CD4-positive, alpha-beta memory T cell (primary cell): ENCODE measurements at regions not wholly inside any gene's neighbourhood (a gene's known extent, or its start where the extent isn't known, plus 50 kb on each side); places are given as distances from the start of the nearest gene placed in this dataset.
"Not testable (repeated sequence)": the region's sequence is repeated elsewhere in the genome, so short reads cannot be mapped to it uniquely, and the experiment has no call there.

Experiments
- CTCF ChIA-PET: fragments of 350-600 bp; sonication (Branson Sonifier 250); formaldehyde crosslinking; loops from one replicate; lab custom pipeline; 2021; ENCODE audit warnings: inconsistent platforms; ENCODE audit not compliant: partially characterized antibody; lab: Charles Lee
- POLR2A ChIA-PET: fragments of 350-600 bp; sonication (Branson Sonifier 250); formaldehyde crosslinking; loops from one replicate; lab custom pipeline; 2021; ENCODE audit not compliant: partially characterized antibody; lab: Charles Lee
- DNase-seq, 5 donors: peaks; one replicate each; pipeline versions ENCODE4 v3.0.0 to v3.0.0-alpha.2; 2020 to 2022; ENCODE audit warnings: mixed read lengths in 1 of 5
- H3K27ac ChIP-seq: one replicate; pipeline ENCODE4 v1.7.0; 2013; ENCODE audit warnings: low read depth, low read length
- H3K27me3 ChIP-seq: 2 replicates; pipeline ENCODE4 v1.7.0; 2013; ENCODE audit warnings: mild to moderate bottlenecking, low read length, moderate library complexity; ENCODE audit not compliant: insufficient read depth
- H3K36me3 ChIP-seq: 2 replicates; pipeline ENCODE4 v1.7.0; 2013; ENCODE audit warnings: mild to moderate bottlenecking, low read length, moderate library complexity; ENCODE audit not compliant: insufficient read depth
- H3K4me1 ChIP-seq: 2 replicates; pipeline ENCODE4 v1.7.0; 2013; ENCODE audit warnings: mild to moderate bottlenecking, low read length, moderate library complexity; ENCODE audit not compliant: insufficient read depth
- H3K4me3 ChIP-seq, 2 donors: one replicate each; pipeline ENCODE4 v1.7.0; 2013; ENCODE audit warnings: low read length in 2 of 2, mild to moderate bottlenecking in 1 of 2
- H3K9me3 ChIP-seq, 2 donors: one replicate each; pipeline ENCODE4 v1.7.0; 2013; ENCODE audit warnings: low read length in 2 of 2, control low read depth in 1 of 2; ENCODE audit not compliant: control insufficient read depth in 1 of 2
- H3K27ac Mint-ChIP-seq, 7 donors: one replicate each; pipeline ENCODE4 v1.8.0; 2020 to 2021; ENCODE audit warnings: mixed read lengths in 7 of 7, mild to moderate bottlenecking in 6 of 7, inconsistent platforms in 3 of 7, moderate library complexity in 3 of 7
- H3K27me3 Mint-ChIP-seq, 2 donors: one replicate each; pipeline ENCODE4 v1.8.0; 2020 to 2021; ENCODE audit warnings: mixed read lengths in 2 of 2
- H3K36me3 Mint-ChIP-seq, 2 donors: one replicate each; pipeline ENCODE4 v1.8.0; 2020 to 2021; ENCODE audit warnings: mixed read lengths in 2 of 2, inconsistent platforms in 1 of 2, mild to moderate bottlenecking in 1 of 2
- H3K4me1 Mint-ChIP-seq, 4 donors: one replicate each; pipeline ENCODE4 v1.8.0; 2020 to 2021; ENCODE audit warnings: mixed read lengths in 4 of 4, mild to moderate bottlenecking in 1 of 4
- H3K4me3 Mint-ChIP-seq, 8 donors: one replicate each; pipeline ENCODE4 v1.8.0; 2020 to 2021; ENCODE audit warnings: mixed read lengths in 8 of 8, mild to moderate bottlenecking in 7 of 8, moderate library complexity in 6 of 8, inconsistent platforms in 3 of 8
- H3K9me3 Mint-ChIP-seq, 8 donors: one replicate each; pipeline ENCODE4 v1.8.0; 2020 to 2021; ENCODE audit warnings: mixed read lengths in 8 of 8, mild to moderate bottlenecking in 5 of 8, inconsistent platforms in 3 of 8, moderate library complexity in 1 of 8
- intact Hi-C: fragments of 100-400 bp; cut with micrococcal nuclease; formaldehyde crosslinking; loops from one replicate; pipeline ENCODE4 v1.15.1; 2023

DNA sequence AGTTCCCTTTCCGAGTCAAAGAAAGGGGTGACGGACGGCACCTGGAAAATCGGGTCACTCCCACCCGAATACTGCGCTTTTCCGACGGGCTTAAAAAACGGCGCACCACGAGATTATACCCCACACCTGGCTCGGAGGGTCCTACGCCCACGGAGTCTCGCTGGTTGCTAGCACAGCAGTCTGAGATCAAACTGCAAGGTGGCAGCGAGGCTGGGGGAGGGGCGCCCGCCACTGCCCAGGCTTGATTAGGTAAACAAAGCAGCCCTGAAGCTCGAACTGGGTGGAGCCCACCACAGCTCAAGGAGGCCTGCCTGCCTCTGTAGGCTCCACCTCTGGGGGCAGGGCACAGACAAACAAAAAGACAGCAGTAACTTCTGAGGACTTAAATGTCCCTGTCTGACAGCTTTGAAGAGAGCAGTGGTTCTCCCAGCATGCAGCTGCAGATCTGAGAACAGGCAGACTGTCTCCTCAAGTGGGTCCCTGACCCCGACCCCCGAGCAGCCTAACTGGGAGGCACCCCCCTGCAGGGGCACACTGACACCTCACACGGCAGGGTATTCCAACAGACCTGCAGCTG lies 117.5 kb upstream of the BCL6 start:
- H3K36me3 ChIP-seq, POLR2A ChIA-PET, H3K4me3 ChIP-seq, CTCF ChIA-PET, H3K4me1 ChIP-seq, intact Hi-C loops, H3K36me3 Mint-ChIP-seq, H3K27ac ChIP-seq, H3K4me1 Mint-ChIP-seq, H3K9me3 ChIP-seq, H3K27me3 ChIP-seq, H3K27ac Mint-ChIP-seq, H3K27me3 Mint-ChIP-seq: not testable (repeated sequence)
- H3K4me3 Mint-ChIP-seq: peak overlapping the region in 3 of 8 donors; percentile 66 to 78 (median 68)
- peaks cover 0 to 19% (median 9%) of the 10 kb centered on the region in 8 donors for H3K9me3 Mint-ChIP-seq
- DNase-seq: peak in 1 of 5 donors; percentile 6

DNA sequence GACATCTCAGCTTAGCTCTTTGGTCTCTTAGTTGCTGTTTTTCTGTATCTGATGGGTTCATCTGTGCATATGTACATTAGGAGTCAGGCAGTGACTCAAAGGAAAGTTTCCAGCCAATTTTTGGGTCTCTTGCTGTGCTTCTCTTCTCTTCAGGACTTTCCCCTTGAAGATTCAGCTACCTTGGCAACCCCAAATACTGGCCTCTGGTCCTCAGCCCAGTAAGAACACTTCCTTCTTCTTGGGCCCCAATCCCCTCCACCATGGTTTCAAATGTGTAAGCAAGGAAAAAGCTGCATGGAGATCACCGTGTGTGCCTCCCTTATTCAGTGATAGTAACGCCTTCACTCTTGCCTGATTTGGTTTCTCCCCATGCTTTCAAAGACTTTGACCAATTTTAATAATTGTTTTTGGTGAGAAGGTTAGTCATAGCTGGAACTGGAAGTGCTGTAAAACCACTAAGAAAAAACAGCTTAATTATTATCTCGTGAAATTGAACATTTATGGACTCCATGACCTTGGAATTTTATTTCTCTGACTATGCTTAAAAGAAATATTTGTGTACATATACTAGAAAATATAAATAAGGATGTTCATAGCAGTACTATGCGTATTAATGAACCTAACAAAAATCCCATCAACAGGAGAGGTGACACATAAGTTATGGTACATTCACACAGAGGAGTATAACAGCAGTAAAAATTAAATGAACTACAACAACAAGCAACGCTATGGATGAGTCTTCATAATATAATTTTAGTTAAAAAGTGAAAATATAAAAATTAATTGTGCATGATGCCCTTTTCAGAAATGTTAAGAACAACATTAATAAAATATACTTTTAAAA lies 125.3 kb upstream of the BCL6 start:
- no peak for DNase-seq
- Mint-ChIP-seq H3K4me3 (no peak overlapping the region), H3K27me3 (no peaks in the 10 kb centered on the region), H3K36me3 (no peaks in the 10 kb centered on the region), H3K9me3 (no peaks in the 10 kb centered on the region), H3K4me1 (peaks cover 0 to 16% (median 2%) of the 10 kb centered on the region in 4 donors), H3K27ac (no peak overlapping the region)
- intact Hi-C loops: no loop called here
- Histone ChIP-seq H3K36me3 (no peaks in the 10 kb centered on the region), H3K4me3 (no peak overlapping the region), H3K27ac (no peak overlapping the region), H3K27me3 (no peaks in the 10 kb centered on the region), H3K4me1 (no peaks in the 10 kb centered on the region), H3K9me3 (no peaks in the 10 kb centered on the region)
- POLR2A ChIA-PET: interaction anchor here (0.6 kb wide), 1 partner anchor 69 kb away, joined by 3 read pairs; no protein-coding TSS in a partner anchor
- CTCF ChIA-PET: no interaction called here

- Histone ChIP-seq H3K27me3 (no peaks in the 10 kb centered on the region), H3K9me3 (no peaks in the 10 kb centered on the region), H3K27ac (no peak overlapping the region), H3K4me1 (no peaks in the 10 kb centered on the region), H3K36me3 (no peaks in the 10 kb centered on the region), H3K4me3 (no peak overlapping the region)
- peaks cover 0 to 16% (median 2%) of the 10 kb centered on the region in 4 donors for H3K4me1 Mint-ChIP-seq
- no peak overlapping the region for H3K27ac Mint-ChIP-seq
- no peaks in the 10 kb centered on the region for H3K36me3 Mint-ChIP-seq
- intact Hi-C loops: no loop called here
- ChIA-PET CTCF (no interaction called here), POLR2A (no interaction called here)
- no peak for DNase-seq
- H3K27me3 Mint-ChIP-seq: no peaks in the 10 kb centered on the region
- no peak overlapping the region for H3K4me3 Mint-ChIP-seq
- no peaks in the 10 kb centered on the region for H3K9me3 Mint-ChIP-seq
These were observed 125.9 kb upstream of the BCL6 start for GRCh38 chr3:187871204-187871591.

DNA sequence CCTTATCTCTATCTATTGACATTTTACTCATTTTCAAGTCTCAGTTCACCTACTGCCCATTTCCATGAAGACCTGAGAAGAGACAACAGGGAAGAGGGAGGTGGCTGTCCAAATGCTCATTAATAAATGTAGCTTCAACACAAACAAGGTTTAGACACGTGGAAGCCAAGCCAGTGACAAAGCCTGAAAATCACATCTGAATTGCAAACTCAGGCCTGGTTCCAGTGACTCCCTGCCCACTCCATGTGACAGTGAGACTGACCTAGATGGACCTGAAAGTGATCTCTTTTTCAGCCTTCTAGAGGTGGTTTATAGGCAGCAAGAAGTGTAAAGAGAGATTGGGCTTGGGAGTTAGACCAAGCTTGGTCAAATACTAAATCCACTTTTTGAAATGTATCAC lies 126.6 kb upstream of the BCL6 start:
- Histone ChIP-seq H3K27me3 (no peaks in the 10 kb centered on the region), H3K36me3 (no peaks in the 10 kb centered on the region), H3K4me1 (no peaks in the 10 kb centered on the region), H3K9me3 (no peaks in the 10 kb centered on the region), H3K27ac (no peak overlapping the region), H3K4me3 (no peak overlapping the region)
- Mint-ChIP-seq H3K27ac (no peak overlapping the region), H3K9me3 (no peaks in the 10 kb centered on the region), H3K4me1 (peaks cover 0 to 16% (median 3%) of the 10 kb centered on the region in 4 donors), H3K36me3 (no peaks in the 10 kb centered on the region), H3K27me3 (no peaks in the 10 kb centered on the region), H3K4me3 (no peak overlapping the region)
- ChIA-PET CTCF (no interaction called here), POLR2A (no interaction called here)
- intact Hi-C loops: no loop called here
- no peak for DNase-seq

DNA sequence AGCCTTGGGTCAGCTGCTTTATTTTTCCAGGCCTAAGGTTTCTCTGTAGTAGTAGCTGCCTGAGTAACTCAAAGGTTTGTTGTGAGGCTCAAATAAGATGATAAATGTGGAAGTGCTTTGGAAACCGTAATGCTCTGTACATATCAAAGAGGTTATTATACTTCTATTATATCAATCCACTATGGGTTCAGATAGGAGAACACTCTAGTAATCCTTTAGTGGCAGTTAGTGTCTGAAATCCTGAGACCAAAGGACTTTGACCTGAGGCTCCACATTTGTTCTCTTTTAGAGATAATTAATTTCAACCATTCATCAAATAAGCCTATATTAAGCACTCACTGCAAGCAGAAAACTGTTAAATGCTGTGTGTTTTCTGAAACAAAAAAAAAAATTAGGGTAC lies 128.6 kb upstream of the BCL6 start:
- Mint-ChIP-seq H3K36me3 (no peaks in the 10 kb centered on the region), H3K27me3 (no peaks in the 10 kb centered on the region), H3K4me3 (no peak overlapping the region), H3K4me1 (peaks cover 0 to 11% (median 3%) of the 10 kb centered on the region in 4 donors), H3K9me3 (no peaks in the 10 kb centered on the region), H3K27ac (no peak overlapping the region)
- Histone ChIP-seq H3K27ac (no peak overlapping the region), H3K4me1 (no peaks in the 10 kb centered on the region), H3K27me3 (no peaks in the 10 kb centered on the region), H3K4me3 (no peak overlapping the region), H3K9me3 (no peaks in the 10 kb centered on the region), H3K36me3 (no peaks in the 10 kb centered on the region)
- no peak for DNase-seq
- POLR2A ChIA-PET: no interaction called here
- intact Hi-C loops: no loop called here
- CTCF ChIA-PET: no interaction called here

DNA sequence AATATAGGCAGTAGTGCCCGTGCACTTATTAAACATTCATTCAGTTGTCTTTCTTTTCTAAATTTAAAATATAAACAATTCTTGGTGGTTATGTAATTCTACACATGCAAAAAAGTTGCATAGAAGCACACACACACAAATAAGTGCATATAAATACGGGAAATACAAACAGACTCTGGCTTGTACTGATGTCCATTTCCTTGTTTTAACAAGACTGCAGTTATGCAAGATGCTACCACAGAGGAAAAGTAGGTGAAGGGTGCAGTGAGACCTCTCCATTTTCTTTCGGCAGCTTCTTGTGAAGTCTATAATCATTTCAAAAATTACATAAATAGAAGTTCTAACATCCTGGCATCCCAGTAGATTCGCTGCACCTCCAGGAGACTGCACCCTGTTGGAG lies 130.6 kb upstream of the BCL6 start:
- no peaks in the 10 kb centered on the region for H3K4me1 ChIP-seq
- no peaks in the 10 kb centered on the region for H3K27me3 Mint-ChIP-seq
- no peak overlapping the region for H3K27ac ChIP-seq
- intact Hi-C loops: no loop called here
- no peaks in the 10 kb centered on the region for H3K27me3 ChIP-seq
- H3K9me3 ChIP-seq: no peaks in the 10 kb centered on the region
- H3K27ac Mint-ChIP-seq: no peak overlapping the region
- POLR2A ChIA-PET: no interaction called here
- H3K36me3 Mint-ChIP-seq: no peaks in the 10 kb centered on the region
- H3K4me3 Mint-ChIP-seq: no peak overlapping the region
- H3K36me3 ChIP-seq: no peaks in the 10 kb centered on the region
- no peak overlapping the region for H3K4me3 ChIP-seq
- DNase-seq: no peak
- peaks cover 0 to 2% (median under 1%) of the 10 kb centered on the region in 4 donors for H3K4me1 Mint-ChIP-seq
- no peaks in the 10 kb centered on the region for H3K9me3 Mint-ChIP-seq
- CTCF ChIA-PET: no interaction called here

DNA sequence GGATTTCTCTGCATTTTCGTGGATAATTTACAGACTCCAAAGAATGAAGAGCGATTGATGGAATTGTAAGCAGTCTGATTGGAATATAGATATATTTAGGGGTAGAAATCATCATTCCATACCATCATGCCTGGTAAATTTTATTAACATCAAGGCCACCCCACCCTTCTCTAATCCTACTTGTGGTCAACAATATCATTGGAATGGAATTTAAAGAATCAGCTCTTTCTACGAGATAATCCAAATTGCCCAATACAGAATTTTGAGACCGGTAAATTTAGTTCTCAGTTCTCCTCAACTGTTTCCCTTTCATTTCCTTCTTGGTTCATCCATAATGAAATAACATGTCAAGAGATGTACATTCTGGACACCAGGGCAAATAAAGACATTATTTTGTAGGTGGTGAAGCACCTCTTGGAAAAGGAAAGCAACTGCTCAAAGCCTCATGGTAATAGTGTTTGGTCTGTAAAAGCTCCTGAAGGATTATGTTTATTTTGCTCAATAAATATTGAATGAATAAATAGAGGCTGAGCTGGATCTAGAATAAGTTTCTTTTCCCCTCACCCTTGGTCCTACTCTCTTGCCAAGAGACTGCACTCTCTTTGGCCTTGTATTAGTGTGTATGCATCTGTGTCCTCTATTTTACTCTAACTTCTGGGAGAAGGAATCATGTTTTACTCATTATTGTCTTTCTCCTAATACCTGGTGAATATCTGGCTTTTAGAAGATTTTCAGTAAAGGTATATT lies 133.7 kb upstream of the BCL6 start:
- no peak overlapping the region for H3K27ac ChIP-seq
- no peak for DNase-seq
- H3K9me3 ChIP-seq: no peaks in the 10 kb centered on the region
- Mint-ChIP-seq H3K4me1 (peaks cover 0 to 3% (median 0%) of the 10 kb centered on the region in 4 donors), H3K4me3 (no peak overlapping the region), H3K27me3 (no peaks in the 10 kb centered on the region), H3K27ac (no peak overlapping the region), H3K9me3 (peaks cover 0 to 2% (median 0%) of the 10 kb centered on the region in 8 donors), H3K36me3 (no peaks in the 10 kb centered on the region)
- POLR2A ChIA-PET: no interaction called here
- H3K4me3 ChIP-seq: no peak overlapping the region
- CTCF ChIA-PET: no interaction called here
- H3K36me3 ChIP-seq: no peaks in the 10 kb centered on the region
- no peaks in the 10 kb centered on the region for H3K27me3 ChIP-seq
- intact Hi-C loops: no loop called here
- no peaks in the 10 kb centered on the region for H3K4me1 ChIP-seq
